Fibroblast of skin of left biceps (primary cell): ENCODE measurements at regions not wholly inside any gene's neighbourhood (a gene's known extent, or its start where the extent isn't known, plus 50 kb on each side); places are given as distances from the start of the nearest gene placed in this dataset.
"Not testable (repeated sequence)": the region's sequence is repeated elsewhere in the genome, so short reads cannot be mapped to it uniquely, and the experiment has no call there.

ENCODE experiments used
- DNase-seq, 2 experiments: peaks; one replicate each; pipeline ENCODE4 v3.0.0-alpha.2; 2013; ENCODE audit warnings: low read depth in 2 of 2

GRCh38 chr1:172918478-172918877 lies 132.3 kb downstream of the TNFSF18 start:
- DNase-seq = no peak

- no peak for DNase-seq
These were observed 124.7 kb downstream of the TNFSF18 start for GRCh38 chr1:172926070-172926469.

GRCh38 chr1:172928412-172928811 lies 122.3 kb downstream of the TNFSF18 start:
- no peak for DNase-seq

- DNase-seq = no peak
These were observed 121.7 kb downstream of the TNFSF18 start for GRCh38 chr1:172929006-172929405.

GRCh38 chr1:172930142-172930541 lies 120.6 kb downstream of the TNFSF18 start:
- DNase-seq = no peak

GRCh38 chr1:172931340-172931739 lies 119.4 kb downstream of the TNFSF18 start:
- no peak for DNase-seq

- DNase-seq = no peak
These were observed 119.0 kb downstream of the TNFSF18 start for GRCh38 chr1:172931761-172932160.

- no peak for DNase-seq
These were observed 117.8 kb downstream of the TNFSF18 start for GRCh38 chr1:172932981-172933380.

GRCh38 chr1:172934417-172934762 lies 116.4 kb downstream of the TNFSF18 start:
- DNase-seq = no peak

GRCh38 chr1:172935062-172935592 lies 115.6 kb downstream of the TNFSF18 start:
- DNase-seq = no peak

GRCh38 chr1:172936088-172936645 lies 114.6 kb downstream of the TNFSF18 start:
- no peak for DNase-seq

GRCh38 chr1:172938681-172939080 lies 112.1 kb downstream of the TNFSF18 start:
- DNase-seq = no peak

- DNase-seq = no peak
These were observed 111.3 kb downstream of the TNFSF18 start for GRCh38 chr1:172939475-172939874.

- peak; percentile 75 to 79 for DNase-seq
These were observed 110.4 kb downstream of the TNFSF18 start for GRCh38 chr1:172940174-172940855.

GRCh38 chr1:172941471-172941870 lies 109.3 kb downstream of the TNFSF18 start:
- no peak for DNase-seq

- DNase-seq = no peak
These were observed 108.8 kb downstream of the TNFSF18 start for GRCh38 chr1:172941945-172942344.

GRCh38 chr1:172943138-172943537 lies 107.6 kb downstream of the TNFSF18 start:
- not testable (repeated sequence) for DNase-seq

GRCh38 chr1:172944931-172945330 lies 105.8 kb downstream of the TNFSF18 start:
- DNase-seq = no peak

GRCh38 chr1:172946814-172947507 lies 103.8 kb downstream of the TNFSF18 start:
- DNase-seq = no peak

- DNase-seq = no peak
These were observed 102.3 kb downstream of the TNFSF18 start for GRCh38 chr1:172948457-172948856.

GRCh38 chr1:172949096-172949495 lies 101.6 kb downstream of the TNFSF18 start:
- DNase-seq = no peak

- no peak for DNase-seq
These were observed 100.2 kb downstream of the TNFSF18 start for GRCh38 chr1:172950528-172950927.
